VCaP (cell line): ENCODE measurements at regions not wholly inside any gene's neighbourhood (a gene's known extent, or its start where the extent isn't known, plus 50 kb on each side); places are given as distances from the start of the nearest gene placed in this dataset.

Experiments used
- H3K27ac ChIP-seq: fragments of 450-650 bp; 2 replicates; pipeline ENCODE4 v1.5.1; 2017
- CTCF ChIP-seq: fragments of 450-650 bp; conservative IDR thresholded peaks from 2 replicates; pipeline ENCODE4 v1.5.1; 2017; ENCODE audit warnings: mild to moderate bottlenecking, moderate library complexity

GRCh38 chr17:79160980-79161636 is 86.5 kb downstream of the ENGASE start:
- TF ChIP-seq CTCF, result no peak
- no peak overlapping the region for H3K27ac ChIP-seq

- TF ChIP-seq CTCF, result no peak
- no peak overlapping the region for H3K27ac ChIP-seq
Observed at GRCh38 chr17:79159926-79160325, 85.3 kb downstream of the ENGASE start.

- no peak for TF ChIP-seq CTCF
- no peak overlapping the region for H3K27ac ChIP-seq
Observed at GRCh38 chr17:79159471-79159870, 84.8 kb downstream of the ENGASE start.

GRCh38 chr17:79156463-79157095 is 82.0 kb downstream of the ENGASE start:
- H3K27ac ChIP-seq, result no peak overlapping the region
- no peak for TF ChIP-seq CTCF

- no peak overlapping the region; the same call in 1 of the 2 replicates for H3K27ac ChIP-seq
- TF ChIP-seq CTCF, result no peak
Observed at GRCh38 chr17:79155701-79156100, 81.1 kb downstream of the ENGASE start.

GRCh38 chr17:79154951-79155585 is 80.4 kb downstream of the ENGASE start:
- peak; percentile 22 for TF ChIP-seq CTCF
- H3K27ac ChIP-seq, result peak overlapping the region; percentile 62

- H3K27ac ChIP-seq, result peak overlapping the region; percentile 62
- TF ChIP-seq CTCF, result no peak
Observed at GRCh38 chr17:79154446-79154845, 79.8 kb downstream of the ENGASE start.
